ENCODE measurements at regions not wholly inside any gene's neighbourhood (a gene's known extent, or its start where the extent isn't known, plus 50 kb on each side); places are given as distances from the start of the nearest gene placed in this dataset.

DNA sequence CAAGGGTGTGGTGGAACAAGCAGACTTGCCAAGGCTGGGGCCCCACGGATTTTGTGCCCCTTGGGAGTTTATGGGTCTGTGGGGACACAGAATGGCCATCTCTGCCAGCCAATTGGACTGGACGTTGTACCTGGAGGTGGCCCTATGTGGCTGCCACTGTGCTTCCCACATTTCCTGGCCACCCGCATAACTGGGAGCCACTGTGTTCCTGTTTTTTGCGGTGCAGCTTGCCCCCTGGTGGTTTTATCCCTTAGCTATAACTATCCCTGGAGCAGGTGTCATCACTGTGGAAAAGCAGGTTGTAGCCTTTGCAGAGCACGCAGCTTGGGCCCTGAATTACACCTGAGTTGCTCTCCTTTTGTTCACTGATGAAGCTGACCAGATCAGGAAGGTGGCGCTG, 306.3 kb downstream of the ZPLD1 start:
- DNase-seq (ENCODE audit: insufficient read length, low spot score) (no peak), FAIRE-seq (no peak)

DNA sequence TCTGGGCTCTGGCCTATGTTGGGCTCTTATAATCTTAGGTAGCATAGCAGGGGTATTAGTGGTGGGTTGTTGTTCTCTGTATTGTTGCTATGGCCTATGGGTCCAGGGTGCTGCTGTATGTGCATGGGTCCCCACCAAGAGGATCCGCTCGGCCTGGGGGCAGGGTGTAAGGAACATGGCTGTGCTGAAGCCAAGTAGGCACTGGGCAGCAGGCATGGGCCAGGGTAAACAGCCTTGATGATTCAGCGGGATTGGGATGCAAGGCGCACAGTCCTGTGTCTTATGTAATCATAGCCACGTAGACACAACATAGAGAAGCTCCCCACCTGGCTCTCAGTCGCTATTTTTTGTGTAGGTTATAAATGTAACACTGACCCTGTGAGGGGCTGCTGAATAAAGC, 306.9 kb downstream of the ZPLD1 start:
- no peak for FAIRE-seq
- no peak for DNase-seq (ENCODE audit: insufficient read length, low spot score)

DNA sequence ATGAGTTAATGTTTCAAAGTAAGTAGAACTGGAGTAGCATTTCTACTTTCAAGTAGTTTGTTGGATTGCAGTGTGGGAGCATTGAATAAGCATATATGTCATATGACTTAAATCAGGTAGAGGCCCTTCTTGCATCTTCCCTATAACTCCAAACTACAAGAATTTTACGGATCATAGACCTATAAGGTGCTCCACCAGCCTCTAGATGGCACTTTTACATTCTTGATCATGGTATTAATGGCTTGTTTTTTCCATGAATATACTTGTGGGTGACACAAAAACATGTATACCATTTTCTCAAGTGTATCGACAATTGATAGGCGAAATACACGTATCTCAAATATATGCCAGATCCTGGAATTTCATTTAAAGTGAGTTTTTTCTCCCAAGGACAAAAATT, 311.1 kb downstream of the ZPLD1 start:
- FAIRE-seq (no peak), DNase-seq (ENCODE audit: insufficient read length, low spot score) (no peak)

DNA sequence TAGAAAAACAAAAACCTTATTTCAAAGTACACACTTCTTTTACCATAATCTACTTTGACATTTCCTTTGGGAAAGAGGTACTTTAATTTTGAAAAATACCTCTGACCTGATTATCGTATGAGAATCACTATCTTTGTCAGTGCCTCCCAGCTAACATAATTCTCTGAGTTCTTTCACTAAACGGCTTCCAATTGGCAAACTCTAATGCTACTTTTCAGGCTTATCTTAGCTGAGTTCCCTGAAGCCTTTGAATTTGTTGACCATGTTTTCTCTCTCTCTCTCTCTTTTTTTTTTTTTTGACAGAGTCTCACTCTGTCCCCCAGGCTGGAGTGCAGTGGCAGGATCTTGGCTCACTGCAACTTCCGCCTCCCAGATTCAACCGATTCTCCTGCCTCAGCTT, 312.8 kb downstream of the ZPLD1 start:
- no peak for DNase-seq (ENCODE audit: insufficient read length, low spot score)
- no peak for FAIRE-seq

DNA sequence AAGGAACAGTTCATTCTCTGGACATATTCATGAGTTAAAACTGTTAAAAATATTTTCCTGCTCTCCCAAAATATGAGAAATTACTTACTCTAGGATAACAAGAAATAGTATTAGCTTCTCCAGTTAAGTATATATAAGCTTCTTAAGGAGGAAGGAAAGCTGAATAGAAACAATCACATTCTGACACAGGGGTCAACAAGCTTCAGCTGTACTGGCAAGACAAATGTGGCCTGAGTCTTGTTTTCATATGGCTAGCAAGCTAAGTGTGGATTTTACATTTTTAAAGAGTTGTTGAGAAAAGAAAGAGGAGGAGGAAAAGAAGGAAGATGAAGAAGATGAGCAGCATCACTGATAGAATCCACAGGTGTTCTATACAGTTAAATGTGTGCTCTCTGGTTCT, 313.8 kb downstream of the ZPLD1 start:
- FAIRE-seq (no peak), DNase-seq (ENCODE audit: insufficient read length, low spot score) (no peak)

DNA sequence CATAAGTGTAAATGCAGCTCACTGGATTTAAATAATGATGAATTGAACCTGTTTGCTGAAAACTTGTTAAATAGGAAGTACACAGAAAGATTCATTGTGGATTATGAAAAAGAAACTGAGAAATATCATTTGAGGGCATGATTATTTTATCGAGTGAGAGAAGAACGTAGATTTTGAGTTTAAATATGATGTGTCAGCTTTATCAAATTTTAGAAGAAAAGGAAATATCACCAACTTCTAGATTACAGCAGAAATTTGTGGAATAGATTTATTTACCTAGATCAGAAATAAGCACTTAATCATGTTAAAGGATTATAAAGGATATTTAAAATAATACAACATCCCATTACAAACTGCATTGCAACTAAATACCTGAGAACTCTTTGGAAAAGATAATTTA, 315.5 kb downstream of the ZPLD1 start:
- no peak for FAIRE-seq

DNA sequence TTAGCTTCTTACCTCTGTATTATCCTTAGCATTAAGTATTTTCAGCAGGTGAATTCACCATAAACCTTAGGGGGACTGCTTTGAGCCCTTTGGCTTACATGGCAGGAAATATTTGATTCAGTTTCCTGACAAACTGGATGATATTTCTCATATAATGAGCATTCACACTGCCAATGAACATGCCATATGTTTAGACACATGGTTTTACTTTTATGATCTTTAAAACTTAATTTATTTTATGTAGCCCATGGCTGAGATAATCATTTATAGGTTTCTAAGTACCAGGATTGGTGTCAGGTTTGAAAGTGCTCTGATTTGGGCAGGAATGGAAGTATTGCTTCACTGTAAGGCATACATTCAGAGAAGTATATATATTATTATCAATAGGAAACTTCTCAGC, 319.1 kb downstream of the ZPLD1 start:
- FAIRE-seq = no peak
- DNase-seq (ENCODE audit: insufficient read length, low spot score) = no peak

More for the DNA sequence above, 315.5 kb downstream of the ZPLD1 start:
- no peak for DNase-seq (ENCODE audit: insufficient read length, low spot score)

DNA sequence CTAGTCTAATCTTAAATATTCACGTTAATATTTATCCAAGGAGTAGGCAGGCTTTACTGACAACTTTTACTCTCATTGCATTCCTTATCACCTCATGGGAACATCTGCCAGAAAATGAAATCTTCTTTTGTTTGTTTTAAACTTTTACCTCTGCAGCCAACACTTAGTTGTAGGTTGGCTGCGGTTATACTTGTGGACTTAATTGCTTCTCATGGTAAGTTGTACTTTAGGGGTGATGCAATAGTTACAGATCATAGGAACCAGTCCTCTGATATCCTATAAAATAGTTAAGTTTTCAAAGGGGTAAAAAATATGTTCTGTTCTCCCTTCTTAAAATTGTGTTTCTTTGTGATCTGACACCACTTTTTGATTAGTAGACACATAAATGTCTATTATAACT, 321.9 kb downstream of the ZPLD1 start:
- FAIRE-seq (no peak), DNase-seq (ENCODE audit: insufficient read length, low spot score) (no peak)

DNA sequence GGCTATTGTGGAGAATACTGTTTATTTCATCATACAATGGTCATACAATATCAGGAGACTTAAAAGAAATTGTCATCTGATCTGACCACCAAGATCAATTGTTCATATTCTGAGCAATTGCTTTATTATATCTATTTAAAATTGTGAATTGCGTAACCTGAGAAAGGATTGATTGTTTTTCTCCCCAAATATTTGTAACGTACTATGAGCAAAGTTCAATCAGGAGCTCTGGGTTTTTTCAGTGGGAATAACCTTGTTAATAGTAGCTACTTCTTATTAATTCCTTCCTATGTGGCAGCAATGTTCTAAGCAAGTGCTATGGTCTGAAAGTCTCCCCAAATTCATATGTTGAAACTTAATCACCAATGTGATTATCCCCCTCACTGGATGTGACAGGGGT, 323.1 kb downstream of the ZPLD1 start:
- DNase-seq (ENCODE audit: insufficient read length, low spot score) = no peak
- FAIRE-seq = no peak

DNA sequence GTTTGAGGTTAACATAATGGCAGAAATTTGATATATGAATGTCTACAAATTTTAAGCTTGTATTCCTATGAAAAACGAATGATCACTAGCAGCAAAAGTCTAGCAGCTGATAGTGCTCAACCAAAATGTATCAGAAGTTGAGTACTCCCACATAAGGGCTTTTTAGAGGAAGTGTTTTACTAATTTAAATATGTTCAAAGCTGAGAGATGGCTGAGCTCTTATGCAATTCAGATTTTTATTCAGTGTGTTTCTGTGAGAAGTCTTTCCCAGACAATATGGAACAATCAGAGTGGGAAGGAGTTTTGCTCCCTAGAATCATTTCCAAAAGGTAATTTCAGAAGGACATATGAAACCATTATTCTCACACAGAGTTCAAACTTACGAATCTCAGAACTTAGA, 327.0 kb downstream of the ZPLD1 start:
- FAIRE-seq (no peak), DNase-seq (ENCODE audit: insufficient read length, low spot score) (no peak)

DNA sequence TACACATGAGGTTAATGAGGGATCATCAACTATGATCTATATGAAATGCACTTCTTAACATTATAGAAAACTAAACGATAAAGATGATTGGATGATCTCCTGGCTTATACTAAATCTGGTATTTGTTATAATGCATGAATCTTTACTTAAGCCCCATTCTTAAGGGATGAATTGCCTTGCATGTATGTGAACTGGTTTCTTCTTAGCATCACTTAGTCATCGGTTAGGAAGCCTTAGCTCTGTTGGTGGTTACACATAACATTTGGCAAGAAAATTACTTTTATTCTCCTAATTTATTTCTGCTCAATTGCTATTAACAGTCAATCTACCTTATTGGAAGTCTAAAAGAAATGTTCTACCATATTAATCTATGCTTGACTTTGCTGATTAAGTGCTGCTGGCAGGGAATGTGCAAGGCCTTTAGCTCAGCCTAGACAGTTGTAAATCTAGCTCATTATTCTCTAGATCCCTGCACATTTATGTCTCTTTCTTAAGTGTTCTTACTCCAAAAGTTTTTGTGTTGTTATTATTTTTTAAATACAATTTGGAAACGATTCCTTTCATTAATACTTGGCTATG, 356.0 kb downstream of the ZPLD1 start:
- DNase-seq (ENCODE audit: insufficient read length, low spot score) (no peak), FAIRE-seq (no peak)

DNA sequence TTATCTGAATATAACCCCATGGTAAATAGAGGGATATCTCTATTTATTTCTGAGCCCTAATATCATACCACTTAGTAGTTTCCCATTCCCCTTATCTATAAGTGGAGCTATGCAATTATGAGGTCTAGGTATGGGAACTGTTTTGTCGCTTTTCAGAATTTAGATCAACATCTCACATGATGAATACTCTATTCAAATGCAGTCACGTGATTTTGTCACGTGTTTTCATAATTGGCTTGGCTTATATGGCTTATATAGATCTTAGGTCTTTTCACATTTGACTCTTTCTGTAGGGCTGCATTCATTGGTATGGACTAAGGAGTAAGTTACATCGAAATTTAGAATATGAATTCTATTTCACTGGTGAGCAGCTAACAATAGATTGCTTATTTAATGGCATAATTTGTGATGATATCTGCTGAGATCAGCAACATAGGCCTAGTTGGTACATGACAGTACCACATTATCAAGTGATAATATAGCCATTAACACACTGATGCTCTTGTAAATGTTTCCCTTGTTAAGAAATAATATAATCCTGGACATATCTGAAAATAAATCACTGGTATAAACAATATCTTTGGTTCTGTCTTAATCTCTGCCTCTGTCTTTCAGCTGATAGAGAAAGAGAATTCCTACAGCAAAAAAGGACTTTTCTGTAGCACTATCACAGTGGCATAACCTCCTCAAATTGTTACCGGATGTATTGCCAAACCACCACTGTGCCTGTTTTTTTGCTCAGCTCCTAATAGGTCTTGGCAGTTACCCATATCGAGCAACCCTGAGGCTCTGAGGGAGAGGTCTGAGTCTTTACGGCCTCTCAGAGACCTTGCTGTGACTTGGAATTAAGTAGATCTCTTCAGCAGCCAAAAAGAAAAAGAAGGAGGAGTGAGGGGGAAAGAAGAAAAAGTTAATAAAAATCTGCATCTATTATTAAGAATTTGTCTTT, 357.1 kb downstream of the ZPLD1 start:
- FAIRE-seq = no peak
- DNase-seq (ENCODE audit: insufficient read length, low spot score) = no peak

DNA sequence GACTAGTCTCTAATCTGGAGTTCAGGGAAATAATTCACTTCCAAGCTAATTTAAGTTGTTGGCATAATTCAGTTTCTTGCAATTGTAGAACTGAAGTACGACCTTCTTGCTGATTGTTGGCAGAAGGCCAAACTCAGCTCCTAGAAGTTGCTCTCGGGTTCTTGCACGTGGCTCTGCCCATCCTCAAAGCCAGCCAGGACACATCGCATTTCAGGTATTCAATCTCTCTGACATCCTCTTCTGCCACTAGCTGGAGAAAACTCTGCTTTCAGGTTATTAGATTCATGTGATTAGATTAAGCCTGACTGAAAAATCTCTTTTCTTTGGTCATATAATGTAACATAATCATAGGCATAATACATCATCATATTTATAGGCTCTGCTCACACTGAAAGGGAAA, 362.0 kb downstream of the ZPLD1 start:
- DNase-seq (ENCODE audit: insufficient read length, low spot score) (no peak), FAIRE-seq (no peak)

DNA sequence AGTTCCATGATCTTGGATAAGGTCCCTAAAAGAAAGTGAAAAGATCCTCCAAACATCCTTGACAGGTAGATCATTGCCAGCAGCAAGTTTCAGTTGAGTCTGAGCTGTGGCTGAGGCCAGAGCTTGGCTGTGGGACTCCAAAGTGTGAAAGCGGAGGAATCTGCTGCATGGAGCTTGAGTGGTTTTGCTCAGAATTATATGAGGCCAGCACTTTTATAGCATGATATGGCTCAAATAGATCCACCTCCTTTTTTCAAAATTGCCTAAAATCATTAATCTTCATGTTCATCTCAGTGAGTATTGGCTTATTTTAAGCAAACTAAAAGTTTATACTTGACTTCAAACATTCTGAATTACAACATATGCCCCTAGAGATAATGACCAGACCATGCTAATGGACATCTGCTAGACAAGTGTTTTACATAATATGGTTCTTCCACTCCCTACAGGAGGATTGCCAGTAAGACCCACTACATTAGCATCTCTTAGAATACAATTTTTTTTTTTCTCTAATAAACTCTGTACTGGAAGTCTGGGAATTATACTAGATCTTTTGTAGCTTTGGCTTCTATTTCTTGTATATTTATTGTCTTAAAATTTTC, 368.1 kb downstream of the ZPLD1 start:
- no peak for FAIRE-seq
- no peak for DNase-seq (ENCODE audit: insufficient read length, low spot score)

DNA sequence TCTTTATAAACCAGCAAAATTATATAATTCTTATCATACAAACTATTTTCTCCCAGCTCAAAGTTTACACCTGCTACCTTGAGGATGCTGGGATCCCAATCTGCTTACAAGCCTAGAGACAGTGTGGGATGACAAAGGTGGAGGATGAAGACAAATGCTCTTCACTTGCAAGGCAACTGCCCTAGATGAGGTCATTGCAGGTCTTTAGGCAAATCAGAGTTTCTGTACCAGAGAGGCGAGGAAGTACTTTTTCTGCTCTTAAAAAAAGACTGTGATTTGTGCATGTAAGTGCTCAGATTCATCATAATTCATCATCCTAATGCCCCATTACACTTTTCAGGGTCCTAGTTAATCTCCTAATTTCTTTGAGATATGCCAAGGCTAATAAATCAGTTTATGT, 376.1 kb downstream of the ZPLD1 start:
- DNase-seq (ENCODE audit: insufficient read length, low spot score) = no peak
- FAIRE-seq = no peak

DNA sequence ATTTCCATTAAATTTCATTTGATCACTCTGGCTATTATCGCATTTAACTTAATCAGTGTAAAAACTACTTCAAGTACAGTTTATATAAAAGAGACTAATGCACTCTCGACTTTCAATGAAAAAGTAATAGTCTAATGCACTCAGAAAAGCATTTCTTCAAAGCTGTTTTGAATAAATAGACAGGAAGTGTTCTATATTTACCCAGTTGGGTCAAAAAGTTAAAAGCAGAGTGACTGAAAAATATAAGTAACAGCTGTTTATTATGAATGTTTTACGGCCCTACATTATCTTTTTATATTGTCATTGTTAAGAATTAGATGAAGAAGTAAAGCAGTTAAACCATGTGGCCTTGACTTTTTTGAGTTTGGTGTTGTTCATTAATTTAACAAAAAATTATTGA, 391.8 kb downstream of the ZPLD1 start:
- DNase-seq (ENCODE audit: insufficient read length, low spot score) (no peak), FAIRE-seq (no peak)

DNA sequence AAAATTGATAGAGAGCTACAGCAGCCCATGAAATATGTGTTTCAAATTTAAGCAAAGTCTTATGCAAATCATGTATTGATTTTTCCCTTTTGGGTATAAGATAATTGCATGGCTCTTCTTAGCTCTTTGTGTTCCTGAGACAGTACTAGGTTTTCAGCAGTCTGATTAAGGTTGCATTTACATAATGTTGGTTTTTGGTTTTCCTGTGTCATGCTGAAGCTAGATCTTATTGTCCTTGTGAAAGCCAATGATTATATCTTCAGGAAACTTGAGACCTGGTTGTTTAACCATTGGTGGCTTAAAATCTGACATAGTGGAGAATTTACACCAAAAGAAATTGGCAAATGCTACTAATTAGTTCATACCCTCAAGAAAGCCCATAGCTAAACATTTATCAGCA, 392.6 kb downstream of the ZPLD1 start:
- DNase-seq (ENCODE audit: insufficient read length, low spot score) (no peak), FAIRE-seq (no peak)

DNA sequence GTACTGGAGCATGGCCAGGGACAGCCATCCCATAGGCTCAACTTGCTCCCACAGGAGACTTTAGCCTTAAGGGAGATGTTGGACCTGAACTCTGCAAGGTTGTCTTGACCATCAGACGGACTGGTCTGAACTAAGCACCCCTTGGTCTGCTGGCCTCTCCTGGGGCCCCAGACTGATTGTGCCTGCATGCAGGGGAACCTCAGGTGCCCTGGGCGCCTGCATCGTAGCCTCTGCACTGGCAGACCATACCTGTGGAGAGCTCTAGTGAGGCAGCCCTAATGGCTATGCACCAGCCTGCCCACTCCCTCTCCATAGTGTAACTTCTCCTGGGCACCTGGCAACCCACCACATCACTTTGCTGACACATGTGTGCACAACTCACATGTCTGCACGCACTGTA, 395.6 kb downstream of the ZPLD1 start:
- FAIRE-seq (no peak), DNase-seq (ENCODE audit: insufficient read length, low spot score) (no peak)

DNA sequence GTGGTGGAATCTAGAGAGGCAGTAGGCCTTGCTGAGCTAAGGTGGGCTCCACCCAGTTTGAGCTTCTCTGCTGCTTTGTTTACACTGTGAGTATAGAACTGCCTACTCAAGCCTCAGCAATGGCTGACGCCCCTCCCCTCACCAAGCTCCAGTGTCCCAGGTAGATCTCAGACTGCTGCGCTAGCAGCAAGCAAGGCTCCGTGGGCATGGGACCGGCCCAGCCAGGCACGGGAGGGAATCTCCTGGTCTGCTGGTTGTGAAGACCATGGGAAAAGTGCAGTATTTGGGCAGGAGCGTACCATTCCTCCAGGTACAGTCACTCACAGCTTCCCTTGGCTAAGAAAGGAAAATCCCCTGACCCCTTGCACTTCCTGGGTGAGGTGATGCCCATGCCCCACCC, 407.1 kb downstream of the ZPLD1 start:
- DNase-seq (ENCODE audit: insufficient read length, low spot score) (no peak), FAIRE-seq (no peak)

DNA sequence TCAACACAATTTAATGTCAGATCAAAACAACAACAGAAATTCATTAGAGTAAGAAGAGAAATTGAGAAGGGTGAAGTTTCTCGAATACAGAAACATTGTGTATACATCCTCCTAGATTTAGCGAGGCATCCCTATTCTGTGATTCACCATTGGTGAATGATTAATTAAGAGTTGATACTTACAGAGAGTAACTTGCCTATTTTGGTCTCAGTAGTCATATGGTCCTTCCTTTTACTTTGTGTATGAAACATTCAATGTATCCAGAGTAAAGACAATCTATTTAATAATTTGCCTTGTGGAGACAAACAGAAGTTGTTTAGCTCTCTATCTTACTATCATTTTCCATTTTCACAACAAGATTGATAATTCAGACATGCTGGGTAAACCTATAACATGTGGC, 432.0 kb downstream of the ZPLD1 start:
- FAIRE-seq = no peak
- no peak for DNase-seq (ENCODE audit: insufficient read length, low spot score)

DNA sequence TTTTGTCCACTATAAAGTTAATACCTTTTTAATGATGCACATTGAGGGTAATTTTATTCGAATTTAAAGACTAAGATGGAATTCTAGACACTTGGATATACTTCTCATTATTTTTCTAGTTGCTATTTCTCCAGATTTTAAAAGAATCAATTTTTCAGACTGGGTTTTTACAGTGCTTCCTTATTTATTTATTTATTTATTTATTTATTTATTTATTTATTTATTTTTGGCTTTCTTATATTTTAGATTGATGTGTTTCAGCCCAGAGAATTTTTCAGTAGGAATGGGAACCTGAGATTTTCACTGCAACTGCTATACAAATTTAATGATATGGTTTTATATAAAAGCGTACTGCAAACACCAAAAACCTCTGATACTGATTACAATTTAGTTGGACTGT, 448.7 kb downstream of the ZPLD1 start:
- no peak for DNase-seq (ENCODE audit: insufficient read length, low spot score)
- no peak for FAIRE-seq

DNA sequence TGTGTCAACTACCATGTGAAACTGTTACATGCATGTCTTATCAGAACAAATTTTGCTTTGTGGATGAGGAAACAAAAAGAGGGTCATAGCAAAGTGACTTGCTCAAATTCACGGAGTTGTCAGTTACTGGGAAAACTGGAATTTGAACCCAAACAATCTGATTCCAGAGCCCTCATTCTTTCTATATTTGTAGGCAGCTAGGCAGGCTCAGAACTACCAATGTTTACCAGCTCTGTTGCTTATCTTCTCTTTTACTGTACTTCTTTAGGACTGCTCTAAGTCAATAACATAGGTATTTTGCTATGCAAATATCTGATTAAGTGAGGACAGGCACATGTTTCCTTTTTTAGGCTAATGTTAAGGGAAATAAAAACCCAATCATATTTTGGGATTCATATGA, 450.5 kb downstream of the ZPLD1 start:
- FAIRE-seq (no peak), DNase-seq (ENCODE audit: insufficient read length, low spot score) (no peak)
